Stimulated activated CD8-positive, alpha-beta memory T cell treated with anti-CD3 and anti-CD28 coated beads, Interleukin-7, amount 100 ng/mL, for 4 hours (primary cell): ENCODE measurements at regions not wholly inside any gene's neighbourhood (a gene's known extent, or its start where the extent isn't known, plus 50 kb on each side); places are given as distances from the start of the nearest gene placed in this dataset.

ENCODE experiments used
- DNase-seq, 2 donors: peaks; one replicate each; pipeline ENCODE4 v3.0.0-alpha.2; 2020; ENCODE audit warnings: low read depth in 2 of 2

DNA sequence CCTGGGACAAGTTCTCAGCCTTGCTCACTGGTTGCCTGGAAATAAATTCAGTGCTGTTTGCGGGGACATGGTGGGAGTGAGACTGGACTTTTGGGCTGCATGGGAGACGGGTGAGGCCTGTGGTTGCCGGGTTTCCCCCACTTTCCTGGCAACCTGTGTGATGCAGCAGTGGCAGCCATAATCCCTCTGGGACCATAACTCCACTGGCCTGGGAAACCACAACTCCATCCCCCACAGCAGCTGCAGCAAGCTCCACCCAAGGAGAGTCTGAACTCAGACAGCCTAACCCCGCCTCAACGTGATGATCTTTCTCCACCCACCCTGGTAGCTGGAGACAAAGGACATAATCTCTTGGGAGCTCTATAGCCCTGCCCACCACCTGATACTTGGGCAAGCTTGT lies 349.9 kb downstream of the PIK3R1 start:
- DNase-seq, result no peak

DNA sequence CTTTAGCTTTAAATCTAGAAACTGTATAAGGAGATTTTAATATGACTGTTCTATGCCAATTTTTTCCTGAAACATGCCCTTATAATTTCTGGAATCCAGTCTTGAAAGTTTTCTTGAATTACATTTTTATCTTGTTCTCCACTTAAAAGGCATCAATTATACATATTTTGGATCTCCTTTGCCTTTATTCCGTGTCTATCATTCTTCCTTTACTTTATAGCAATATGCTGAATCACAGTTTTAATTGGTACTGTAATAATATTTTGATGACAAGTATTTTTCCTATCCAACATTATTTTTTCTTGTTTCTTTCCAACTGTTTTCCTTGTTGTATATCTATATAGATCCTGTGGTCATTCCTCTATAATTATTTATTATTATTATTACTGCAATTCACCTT lies 361.2 kb downstream of the PIK3R1 start:
- DNase-seq, result no peak

DNA sequence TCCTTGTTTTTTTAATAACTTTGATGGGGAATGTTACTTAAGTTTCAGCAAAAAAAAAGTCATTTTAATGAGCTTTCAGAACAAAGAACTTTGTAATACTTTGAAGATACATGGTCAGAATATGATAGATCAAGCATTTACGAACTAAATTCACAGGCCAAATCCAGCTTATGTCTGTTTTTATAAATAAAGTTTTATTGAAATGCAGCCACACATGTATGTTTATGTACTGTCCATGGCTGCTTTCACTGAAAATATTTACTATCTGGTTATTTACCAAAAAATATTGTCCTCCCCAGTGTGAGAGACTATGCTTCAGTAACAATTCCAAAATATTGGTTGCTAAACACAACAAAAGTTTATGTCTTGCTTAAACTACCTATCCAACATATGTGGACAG lies 366.7 kb downstream of the PIK3R1 start:
- DNase-seq, result no peak

DNA sequence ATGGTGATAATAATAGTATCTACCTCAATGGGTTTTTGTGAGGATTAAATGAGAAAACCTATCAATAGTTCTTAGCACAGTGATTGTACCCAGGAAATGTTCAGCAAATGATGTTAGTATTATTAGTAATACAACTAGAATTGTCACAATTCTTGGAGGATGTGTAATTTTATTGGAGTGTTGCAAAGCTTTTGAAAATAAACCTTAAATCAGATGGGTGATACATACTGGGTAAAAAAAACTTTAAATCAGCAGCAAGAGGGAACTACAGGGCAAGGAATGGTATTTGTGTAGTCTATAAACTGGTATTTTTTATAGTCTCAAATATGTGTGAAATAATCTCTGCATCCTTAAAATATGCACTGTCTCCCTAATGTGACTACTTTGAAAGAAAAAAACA lies 371.6 kb downstream of the PIK3R1 start:
- no peak for DNase-seq

DNA sequence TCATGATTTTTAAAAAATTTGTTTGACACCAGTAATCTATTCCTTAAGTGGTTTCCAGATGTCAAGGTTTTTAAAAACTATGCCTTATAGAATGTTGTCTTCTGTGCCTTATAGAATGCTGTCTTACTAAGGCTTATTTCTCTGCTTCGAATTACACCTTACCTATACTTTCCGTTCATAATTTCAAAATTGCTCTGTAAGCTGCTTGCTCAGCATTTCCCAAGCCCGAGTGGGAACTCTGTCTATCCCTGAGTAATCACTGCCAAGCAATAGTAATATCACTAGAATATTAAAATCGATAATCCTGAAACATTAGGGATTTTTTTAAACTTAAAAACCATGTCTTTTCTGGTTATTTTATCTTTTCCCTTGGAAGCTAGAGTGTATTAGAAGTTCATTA lies 376.3 kb downstream of the PIK3R1 start:
- DNase-seq, result no peak

DNA sequence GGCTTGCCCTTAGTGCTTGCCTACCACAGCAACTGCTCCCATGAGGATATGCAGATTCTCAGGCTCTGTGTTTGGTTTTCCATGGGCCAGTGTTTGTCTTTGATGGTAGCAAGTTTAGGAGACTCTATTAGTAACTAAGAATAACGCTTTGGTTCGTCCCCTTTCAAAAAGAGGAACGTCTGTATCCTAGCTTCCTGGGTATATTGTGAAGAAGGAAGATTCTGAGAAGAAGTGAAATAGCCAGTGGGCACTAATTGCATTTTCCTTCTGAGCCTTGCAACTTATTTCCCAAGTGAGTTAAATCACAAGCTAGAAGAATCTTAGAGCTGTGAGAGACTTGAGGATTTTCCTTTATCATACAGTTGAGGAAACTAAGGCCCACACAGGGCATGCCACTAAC lies 376.8 kb downstream of the PIK3R1 start:
- no peak for DNase-seq

DNA sequence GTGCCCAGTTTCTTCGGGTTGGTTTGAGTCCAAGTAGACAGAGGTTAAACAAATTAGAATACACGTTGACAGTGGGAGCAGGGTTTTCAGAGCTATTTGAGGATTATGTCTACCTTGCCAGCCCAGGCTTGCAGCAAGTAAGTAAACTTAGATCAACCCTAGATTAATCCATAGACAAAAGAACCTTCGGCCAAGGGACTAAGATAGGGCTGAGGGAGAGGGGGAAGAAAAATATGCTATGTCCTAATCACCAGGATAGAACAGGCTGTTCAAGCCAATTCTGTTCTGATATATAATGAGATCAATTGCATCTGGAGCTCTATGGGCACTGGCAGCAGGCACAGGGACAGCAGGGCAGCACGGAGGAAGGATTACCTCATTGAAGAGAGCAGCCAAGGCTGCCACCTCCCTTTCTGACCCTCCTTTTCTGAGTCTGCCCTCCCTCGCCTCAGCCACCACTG lies 377.7 kb downstream of the PIK3R1 start:
- no peak for DNase-seq

DNA sequence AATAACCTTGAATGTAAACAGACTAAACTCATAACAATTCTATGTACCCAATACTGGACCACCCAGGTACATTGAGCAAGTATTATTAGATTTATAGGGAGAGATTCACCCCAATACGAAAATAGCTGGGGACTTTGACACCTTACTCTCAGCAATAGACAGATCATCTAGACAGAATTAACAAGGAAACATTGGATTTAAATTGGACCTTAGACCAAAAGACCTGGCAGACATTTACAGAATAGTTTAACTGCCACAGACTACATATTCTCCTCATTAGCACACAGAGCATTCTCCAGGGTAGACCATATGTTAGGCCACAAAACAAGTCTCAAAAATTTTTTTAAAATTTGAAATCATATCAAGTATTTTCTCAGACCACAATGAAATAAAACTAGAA lies 397.4 kb downstream of the PIK3R1 start:
- no peak for DNase-seq

DNA sequence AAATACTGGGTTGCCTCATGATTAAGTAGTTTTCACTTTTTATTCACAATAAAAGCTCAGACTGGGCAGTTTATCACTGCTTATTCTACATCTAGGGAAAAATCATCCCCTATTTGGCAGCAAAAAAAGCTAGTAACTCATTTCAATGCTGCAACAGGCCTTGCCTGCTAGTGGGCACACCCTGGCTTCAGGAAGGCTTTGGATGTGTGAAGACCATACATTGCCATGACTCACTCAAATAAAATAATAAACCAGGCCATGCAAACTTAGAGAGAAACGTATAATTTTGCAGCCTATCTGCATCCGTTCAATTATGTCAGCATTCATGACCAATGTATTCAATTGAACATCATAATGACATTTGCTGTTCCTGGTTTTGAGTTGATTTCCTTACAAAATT lies 402.9 kb downstream of the PIK3R1 start:
- DNase-seq, result no peak

DNA sequence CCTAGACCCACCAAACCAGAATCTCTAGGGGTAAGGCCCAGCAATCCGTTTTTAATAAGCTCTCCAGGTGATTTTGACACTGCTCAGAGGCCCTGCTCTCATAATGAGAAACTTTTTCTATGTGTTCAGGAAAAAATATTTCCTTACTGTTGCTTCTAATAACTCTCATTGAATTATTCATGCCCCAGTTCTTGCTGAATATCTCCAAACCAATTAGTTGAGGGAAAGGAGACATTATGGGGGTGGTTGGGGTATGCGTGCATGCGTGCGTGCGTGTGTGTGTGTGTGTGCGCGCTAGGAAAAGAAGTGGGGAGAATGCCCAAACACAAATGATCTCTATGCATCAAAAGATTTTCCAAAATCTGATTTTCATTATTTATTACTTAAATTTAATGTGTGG lies 411.4 kb downstream of the PIK3R1 start:
- no peak for DNase-seq

DNA sequence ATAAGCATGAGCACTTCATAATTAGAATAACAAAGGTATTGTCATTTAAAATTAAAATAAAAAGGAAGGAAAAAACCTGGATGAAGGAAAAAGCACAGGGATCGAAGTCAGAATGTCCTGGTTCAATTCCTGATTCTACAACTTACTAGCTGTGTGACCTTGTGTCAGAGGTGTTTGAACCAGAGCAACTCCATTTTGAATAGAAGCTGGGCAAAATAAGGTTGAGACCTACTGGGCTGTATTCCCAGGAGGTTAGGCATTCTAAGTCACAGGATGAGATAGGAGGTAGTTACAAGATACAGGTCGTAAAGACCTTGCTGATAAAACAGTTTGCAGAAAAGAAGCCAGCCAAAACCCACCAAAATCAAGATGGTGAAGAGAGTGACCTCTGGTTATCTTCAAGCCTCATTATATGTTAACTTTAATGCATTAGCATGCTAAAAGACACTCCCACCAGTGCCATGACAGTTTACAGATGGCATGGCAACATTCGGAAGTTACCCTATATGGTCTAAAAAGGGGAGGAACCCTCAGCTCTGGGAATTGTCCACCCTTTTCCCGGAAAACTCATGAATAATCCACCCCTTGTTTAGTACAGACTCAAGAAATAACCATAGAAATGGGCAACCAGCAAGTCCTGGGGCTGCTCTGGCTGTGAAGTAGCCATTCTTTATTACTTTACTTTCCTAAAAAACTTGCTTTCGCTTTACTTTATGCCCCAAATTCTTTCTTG lies 412.7 kb downstream of the PIK3R1 start:
- no peak for DNase-seq

DNA sequence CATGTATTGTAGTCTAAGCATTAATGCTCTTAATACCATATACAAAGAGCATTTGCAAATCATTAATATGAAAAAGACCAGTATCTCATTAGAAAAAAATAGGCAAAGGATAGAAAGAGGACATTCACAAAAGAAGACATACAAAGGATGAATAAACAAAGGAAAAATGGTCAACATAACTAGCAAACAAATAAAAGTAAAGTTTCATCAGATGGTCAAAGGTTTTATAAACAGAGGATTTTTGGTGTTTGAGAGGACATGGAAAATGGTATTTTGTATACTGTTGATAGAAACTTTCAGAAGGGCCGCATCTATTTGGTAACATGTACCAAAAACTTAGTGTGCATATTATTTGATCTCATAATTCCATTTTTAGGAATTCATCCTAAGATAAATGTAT lies 414.8 kb downstream of the PIK3R1 start:
- no peak for DNase-seq

DNA sequence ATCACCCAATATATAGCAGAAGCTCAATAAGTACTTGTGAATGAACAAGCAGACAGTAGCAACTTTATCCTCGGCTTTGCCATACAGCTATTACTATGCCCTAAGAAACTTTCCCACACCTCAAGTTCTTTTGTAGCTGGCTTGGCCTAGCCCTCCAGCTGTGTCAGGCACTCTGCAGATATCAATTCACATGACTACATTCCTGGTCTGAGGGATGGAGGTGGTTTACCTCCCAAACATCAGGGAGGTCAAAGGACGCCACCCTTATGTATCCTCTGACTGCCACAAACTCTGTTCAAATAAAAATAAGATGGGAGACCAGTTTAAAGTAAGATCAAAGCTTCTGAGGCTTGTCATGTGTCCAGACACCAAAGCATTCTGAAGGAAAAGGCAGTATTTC lies 416.3 kb downstream of the PIK3R1 start:
- DNase-seq, result no peak

DNA sequence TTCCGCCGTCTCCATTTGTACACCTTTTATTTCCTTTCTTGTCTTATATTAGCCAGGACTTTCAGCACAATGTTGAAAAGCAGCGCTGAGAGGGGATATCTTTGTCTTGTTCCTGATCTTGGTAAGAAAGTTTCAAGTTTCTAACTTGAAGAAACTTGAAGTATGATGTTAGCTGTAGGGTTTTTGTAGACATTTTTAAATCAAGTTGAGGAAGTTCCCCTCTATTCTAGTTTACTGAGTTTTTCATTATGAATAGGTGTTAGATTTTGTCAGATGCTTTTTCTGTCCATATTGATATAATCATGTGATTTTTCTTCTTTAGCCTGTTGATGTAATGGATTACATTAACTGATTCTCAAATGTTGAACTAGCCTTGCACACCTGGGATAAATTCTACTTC lies 425.7 kb downstream of the PIK3R1 start:
- DNase-seq, result no peak

DNA sequence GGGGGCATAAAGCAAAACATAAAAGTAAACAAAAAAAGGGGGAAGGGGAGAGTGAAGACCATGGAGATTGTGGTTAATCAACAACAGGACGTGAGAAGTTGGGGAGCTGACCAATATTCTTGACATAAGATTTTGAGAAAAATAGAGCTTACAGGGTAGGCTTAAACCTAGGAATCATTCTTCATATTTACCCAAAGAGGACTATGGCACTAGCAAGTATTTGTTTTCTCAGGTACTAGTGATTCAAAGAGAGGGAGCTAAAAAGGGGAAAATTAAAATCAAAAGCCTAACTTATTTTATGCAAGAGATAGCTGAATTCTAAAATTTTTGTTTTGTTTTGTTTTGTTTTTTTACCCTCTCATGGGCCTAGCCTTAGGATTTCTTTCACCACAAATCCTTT lies 427.5 kb downstream of the PIK3R1 start:
- no peak for DNase-seq

DNA sequence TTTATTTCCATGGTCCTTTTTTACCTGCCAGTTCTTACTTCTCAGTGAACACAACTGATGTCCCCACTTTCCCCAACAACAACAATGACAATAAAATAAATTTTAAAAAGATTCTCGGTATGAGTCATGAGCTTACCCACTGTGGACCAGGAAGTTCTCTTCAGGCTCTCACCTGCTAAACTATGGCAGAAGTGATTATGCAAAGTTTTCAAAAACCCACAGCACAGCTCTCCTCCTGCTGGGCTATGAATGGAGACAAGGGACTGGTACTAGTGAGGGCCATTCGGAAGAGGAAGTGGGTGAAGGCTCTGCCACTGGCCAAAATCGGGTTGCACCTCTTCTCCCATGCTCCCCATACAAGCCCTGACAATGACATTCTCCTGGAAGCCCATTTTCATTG lies 429.4 kb downstream of the PIK3R1 start:
- DNase-seq, result no peak

DNA sequence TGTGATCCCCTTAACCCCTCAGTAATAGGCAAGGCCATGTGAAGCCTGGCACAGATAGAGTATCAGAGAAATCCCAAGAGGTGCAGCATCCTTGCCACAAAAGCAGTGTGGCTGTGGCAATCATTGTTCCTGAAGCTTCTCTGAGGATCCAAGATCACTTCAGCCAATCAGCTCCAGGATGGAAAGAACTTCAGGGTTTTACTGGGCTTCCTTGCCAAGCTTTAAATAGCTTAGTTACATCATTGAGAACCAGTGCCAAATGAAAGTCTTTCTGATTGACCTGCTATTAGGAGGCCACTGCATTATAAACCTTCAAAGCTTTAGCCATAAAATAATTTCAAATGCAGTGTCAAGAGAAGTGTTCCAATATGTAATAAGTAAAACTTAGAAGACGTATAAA lies 430.6 kb downstream of the PIK3R1 start:
- no peak for DNase-seq

DNA sequence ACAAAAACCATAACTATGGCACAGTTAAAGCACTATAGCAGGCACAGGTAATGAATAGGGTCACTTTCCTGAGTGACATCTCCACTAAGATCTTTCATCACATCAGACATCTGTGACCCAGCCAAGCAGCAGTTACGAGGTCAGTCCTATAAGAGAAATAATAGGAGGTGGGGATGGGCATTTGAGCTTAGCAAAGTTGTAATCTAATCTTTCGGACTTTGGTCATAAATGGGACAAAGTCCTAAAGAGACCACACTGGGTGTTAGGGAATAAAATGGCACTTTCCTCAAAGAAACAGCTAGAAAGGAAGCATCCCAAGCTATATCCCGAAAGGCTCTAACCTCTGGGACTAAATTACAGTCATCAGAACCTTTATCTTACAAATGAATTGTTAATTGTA lies 432.2 kb downstream of the PIK3R1 start:
- DNase-seq, result no peak

DNA sequence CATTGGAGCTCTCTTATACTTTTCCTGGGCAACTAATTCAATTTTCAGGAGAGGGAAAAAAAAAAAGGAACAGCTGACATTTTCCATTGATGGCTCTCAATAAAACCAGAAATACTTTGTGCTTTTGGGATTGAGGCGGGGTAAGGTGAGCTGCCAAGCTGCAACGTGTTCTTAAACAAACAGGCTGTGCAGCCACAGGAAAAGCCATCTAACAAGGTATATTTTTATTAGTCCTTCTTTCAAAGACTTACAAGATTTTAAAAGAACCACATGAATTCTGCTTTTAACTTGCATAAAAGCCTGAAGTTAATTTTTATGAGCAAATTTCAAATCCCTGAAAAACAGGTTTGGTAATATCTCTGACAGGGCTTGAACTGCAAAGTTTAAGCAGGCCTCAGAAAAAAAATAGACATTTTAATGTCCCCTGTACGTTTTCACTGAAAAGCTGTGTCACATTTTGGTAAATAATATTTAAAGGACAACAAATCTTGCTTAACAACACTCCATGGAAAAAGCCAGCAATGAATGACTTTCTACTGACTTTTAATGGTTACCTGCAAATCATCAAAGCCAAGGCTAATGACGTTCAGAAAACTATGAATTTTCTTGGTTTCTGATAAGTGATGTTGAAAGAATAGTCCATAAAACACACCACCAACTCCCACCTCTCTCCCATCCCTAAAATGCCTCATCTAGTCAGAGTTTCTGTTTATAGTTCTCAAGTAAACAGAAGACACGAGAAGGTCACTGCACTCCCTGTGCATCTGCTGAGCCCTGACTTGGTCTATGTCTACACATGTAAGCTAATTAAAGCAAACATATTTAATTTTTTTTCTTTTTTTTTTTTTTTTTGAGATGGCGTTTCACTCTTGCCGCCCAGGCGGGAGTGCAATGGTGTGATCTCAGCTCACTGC lies 433.6 kb downstream of the PIK3R1 start:
- no peak for DNase-seq

DNA sequence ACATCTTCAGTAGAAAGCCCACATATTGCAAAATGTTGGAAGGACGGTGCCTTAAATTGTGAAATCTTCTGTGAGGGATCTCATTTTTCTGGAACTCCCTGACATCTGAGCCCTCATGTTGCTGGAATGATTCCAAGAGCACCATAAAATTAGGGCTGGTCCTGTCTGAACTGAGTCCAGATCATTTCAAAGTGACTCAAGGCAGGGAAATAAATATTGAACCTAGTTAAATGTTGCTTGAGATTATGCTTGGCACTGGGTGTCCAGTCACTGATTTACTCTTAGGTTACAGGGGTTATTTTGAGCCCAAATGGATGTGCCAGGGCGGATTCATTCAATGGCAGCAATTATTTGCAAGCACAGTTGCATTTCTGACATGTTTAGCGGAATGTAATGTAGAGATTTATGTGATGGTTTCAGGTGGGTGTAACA lies 437.0 kb downstream of the PIK3R1 start:
- no peak for DNase-seq

DNA sequence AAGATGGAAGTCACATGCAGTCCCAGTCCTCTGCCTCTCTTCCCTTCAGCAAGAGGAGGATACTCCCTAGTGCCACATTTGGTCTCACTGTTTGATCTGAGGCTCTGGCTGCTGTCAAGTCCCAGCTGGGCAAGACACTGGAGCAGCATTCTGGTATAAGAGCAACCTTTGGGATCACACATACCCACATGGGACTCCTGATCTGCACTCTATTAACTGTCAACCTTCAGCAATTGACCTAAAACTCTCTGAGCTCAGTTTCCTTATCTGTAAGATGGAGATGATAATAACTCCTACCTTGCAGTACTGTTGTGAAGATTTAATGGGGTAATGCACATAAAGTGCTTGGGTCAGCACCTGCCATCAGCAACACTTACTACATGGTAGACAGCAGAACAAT lies 437.9 kb downstream of the PIK3R1 start:
- DNase-seq, result no peak

DNA sequence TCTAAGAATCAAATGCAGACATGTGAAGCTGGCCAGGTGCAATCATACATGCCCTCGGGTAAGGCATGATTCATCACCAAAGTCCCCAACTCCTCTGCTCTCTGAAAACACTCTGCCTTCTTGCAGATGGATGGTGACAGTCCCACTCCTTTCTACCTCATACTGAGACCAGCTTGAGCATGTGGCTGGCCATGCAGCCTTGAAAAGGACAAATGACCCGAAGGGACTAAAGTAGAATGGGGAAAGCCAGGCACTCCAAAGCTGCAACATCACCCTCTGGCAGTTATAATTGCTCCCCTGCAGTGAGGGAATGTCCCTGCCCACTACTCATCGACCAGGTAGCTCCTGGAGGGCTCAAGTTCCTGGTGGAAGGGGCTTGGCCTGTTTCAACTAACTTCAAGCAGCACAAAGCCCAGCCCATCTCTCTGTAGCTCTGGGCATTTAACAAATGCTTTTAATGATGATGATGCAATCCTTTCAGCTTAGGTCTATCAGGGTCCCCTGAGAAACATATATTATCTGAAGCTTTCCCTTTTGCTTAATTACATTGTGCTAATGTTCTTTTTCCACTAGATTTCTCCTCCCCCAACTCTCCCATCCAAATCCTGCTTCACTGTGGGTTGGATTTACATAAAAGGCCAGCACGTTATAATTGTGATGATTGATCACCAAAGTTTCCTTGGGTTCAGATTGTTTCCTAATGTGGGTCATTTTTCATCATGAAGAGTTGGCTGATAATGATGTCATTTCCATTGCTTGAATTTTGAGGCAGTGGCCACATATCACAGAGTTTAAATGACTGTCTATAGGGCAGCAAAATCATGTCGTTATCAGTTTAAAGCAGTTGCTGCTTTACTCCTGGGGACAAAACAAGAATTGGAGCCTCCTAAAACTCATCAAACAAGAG lies 436.5 kb upstream of the SLC30A5 start:
- DNase-seq, result no peak
